SK-N-SH (cell line): ENCODE measurements at regions not wholly inside any gene's neighbourhood (a gene's known extent, or its start where the extent isn't known, plus 50 kb on each side); places are given as distances from the start of the nearest gene placed in this dataset.

Experiments used
- CTCF ChIA-PET: fragments of 300-600, 350-600 bp; formaldehyde crosslinking; extraction: SDS; loops from one replicate; lab custom pipeline; 2021; lab: Yijun Ruan, JAX
- POLR2A ChIA-PET: fragments of 350-600 bp; sonication (Branson Sonifier 250); formaldehyde crosslinking; extraction: SDS; loops from one replicate; lab custom pipeline; 2020; ENCODE audit warnings: antibody characterized with exemption, inconsistent platforms; lab: Yijun Ruan, JAX
- DNase-seq: peaks from one replicate; pipeline ENCODE4 v3.0.0; 2012
- H2AFZ ChIP-seq: fragments of 200-600 bp; sonication (generic); 2 replicates; pipeline ENCODE4 v1.8.1; 2016; ENCODE audit warnings: antibody characterized with exemption, mild to moderate bottlenecking, low read depth
- H3F3A ChIP-seq: fragments of 200-600 bp; sonication (generic); replicated peaks from 2 replicates; pipeline ENCODE3; 2016; ENCODE audit warnings: antibody characterized with exemption, mild to moderate bottlenecking; ENCODE audit not compliant: insufficient read depth
- H3K27ac ChIP-seq, 2 experiments: fragments of 200-500 bp in 1 of 2; fragments of 200-600 bp in 1 of 2; sonication (Bioruptor generic) in 1 of 2; sonication (generic), shearing (Covaris generic) in 1 of 2; 2 replicates each; pipeline versions ENCODE4 v1.5.1 to v1.6.1; 2014 to 2016; ENCODE audit warnings: low read depth in 2 of 2, inconsistent platforms in 1 of 2, low read length in 1 of 2, mild to moderate bottlenecking in 1 of 2, mixed read lengths in 1 of 2
- H3K27me3 ChIP-seq: fragments of 200-600 bp; sonication (generic), shearing (Covaris generic); 2 replicates; pipeline ENCODE4 v1.6.1; 2016; ENCODE audit warnings: mixed run types; ENCODE audit not compliant: insufficient read depth
- H3K36me3 ChIP-seq, 2 experiments: fragments of 200-500 bp in 1 of 2; fragments of 200-600 bp in 1 of 2; sonication (Bioruptor generic) in 1 of 2; sonication (generic) in 1 of 2; replicated peaks in 1 of 2; 2 replicates each; pipeline versions ENCODE3 to v1.5.1; 2014 to 2016; ENCODE audit warnings: low read length in 1 of 2, mild to moderate bottlenecking in 1 of 2; ENCODE audit not compliant: insufficient read depth in 2 of 2, control insufficient read depth in 1 of 2
- H3K4me1 ChIP-seq, 2 experiments: fragments of 200-500 bp in 1 of 2; fragments of 200-600 bp in 1 of 2; sonication (Bioruptor generic) in 1 of 2; sonication (generic), shearing (Covaris generic) in 1 of 2; 2 replicates each; pipeline versions ENCODE4 v1.5.1 to v1.6.1; 2014 to 2016; ENCODE audit warnings: low read depth in 1 of 2, low read length in 1 of 2, mixed run types in 1 of 2; ENCODE audit not compliant: insufficient read depth in 2 of 2, control insufficient read depth in 1 of 2
- H3K4me2 ChIP-seq: fragments of 200-600 bp; sonication (generic), shearing (Covaris generic); 2 replicates; pipeline ENCODE4 v1.6.1; 2017; ENCODE audit warnings: mixed run types
- H3K4me3 ChIP-seq, 2 experiments: fragments of 200-500 bp in 1 of 2; fragments of 200-600 bp in 1 of 2; sonication (Bioruptor generic) in 1 of 2; sonication (generic), shearing (Covaris generic) in 1 of 2; 2 replicates each; pipeline versions ENCODE4 v1.5.1 to v1.8.1; 2014 to 2016; ENCODE audit warnings: low read depth in 2 of 2, inconsistent platforms in 1 of 2, low read length in 1 of 2, mild to moderate bottlenecking in 1 of 2, mixed read lengths in 1 of 2, moderate library complexity in 1 of 2
- H3K79me2 ChIP-seq: fragments of 200-600 bp; sonication (generic); 2 replicates; pipeline ENCODE4 v1.8.1; 2017; ENCODE audit warnings: mild to moderate bottlenecking; ENCODE audit not compliant: insufficient read depth
- H3K9ac ChIP-seq: fragments of 200-600 bp; sonication (generic); 2 replicates; pipeline ENCODE4 v1.6.1; 2017; ENCODE audit warnings: mixed run types
- H3K9me2 ChIP-seq: fragments of 200-600 bp; sonication (generic); 2 replicates; pipeline ENCODE4 v1.6.1; 2017; ENCODE audit warnings: mixed run types
- H3K9me3 ChIP-seq: fragments of 200-600 bp; sonication (generic); 2 replicates; pipeline ENCODE4 v1.6.1; 2017; ENCODE audit warnings: mixed run types, mild to moderate bottlenecking, moderate library complexity
- H4K20me1 ChIP-seq: fragments of 200-600 bp; sonication (generic); 2 replicates; pipeline ENCODE4 v1.6.1; 2017; ENCODE audit warnings: mild to moderate bottlenecking, mixed run types; ENCODE audit not compliant: insufficient read depth
- ELF1 ChIP-seq: IDR thresholded peaks from 2 replicates; pipeline ENCODE4 v1.4.0; 2012
- FOSL2 ChIP-seq: IDR thresholded peaks from 2 replicates; pipeline ENCODE4 v1.4.0; 2012; ENCODE audit warnings: low read depth, mild to moderate bottlenecking, moderate library complexity, borderline replicate concordance
- FOXJ3 ChIP-seq: sonication (generic); formaldehyde crosslinking; IDR thresholded peaks from 2 replicates; pipeline ENCODE4 v1.5.1; 2020; ENCODE audit warnings: mild to moderate bottlenecking, missing genetic modification reagents
- JUND ChIP-seq: IDR thresholded peaks from 2 replicates; pipeline ENCODE4 v1.4.0; 2012
- MXI1 ChIP-seq: IDR thresholded peaks from 2 replicates; pipeline ENCODE4 v1.6.1; 2012; ENCODE audit warnings: mild to moderate bottlenecking, low read depth, low read length, improper control_type of control experiment
- NFIC ChIP-seq: IDR thresholded peaks from 2 replicates; pipeline ENCODE4 v1.4.0; 2012; ENCODE audit warnings: borderline replicate concordance
- RFX5 ChIP-seq: IDR thresholded peaks from 2 replicates; pipeline ENCODE4 v1.6.1; 2012; ENCODE audit warnings: mild to moderate bottlenecking, improper control_type of control experiment, low read length
- RXRA ChIP-seq: IDR thresholded peaks from 2 replicates; pipeline ENCODE4 v1.4.0; 2012; ENCODE audit warnings: low read depth, mild to moderate bottlenecking, borderline replicate concordance
- SMC3 ChIP-seq: IDR thresholded peaks from 2 replicates; pipeline ENCODE4 v1.6.1; 2012; ENCODE audit warnings: low read depth, low read length, improper control_type of control experiment
- TAF1 ChIP-seq: IDR thresholded peaks from 2 replicates; pipeline ENCODE4 v1.6.1; 2012; ENCODE audit warnings: low read depth, mild to moderate bottlenecking, low read length, moderate library complexity, borderline replicate concordance
- USF1 ChIP-seq: IDR thresholded peaks from 2 replicates; pipeline ENCODE4 v1.4.0; 2012; ENCODE audit warnings: low read depth, borderline replicate concordance
- YY1 ChIP-seq: IDR thresholded peaks from 2 replicates; pipeline ENCODE4 v1.4.0; 2012; ENCODE audit warnings: low read depth, mild to moderate bottlenecking
- ZBTB33 ChIP-seq: IDR thresholded peaks from 2 replicates; pipeline ENCODE4 v1.4.0; 2012; ENCODE audit warnings: low read depth, borderline replicate concordance
- WGBS: methylation state at CpG from one replicate; pipeline ENCODE4 v1.1.6; 2017; ENCODE audit warnings: low lambda C conversion rate; 5-methylcytosine and 5-hydroxymethylcytosine counted together
- TF ChIP-seq, protein P1 (sequence below): IDR thresholded peaks from 2 replicates; pipeline ENCODE4; 2012
- TF ChIP-seq, protein P2 (sequence below): IDR thresholded peaks from 2 replicates; pipeline ENCODE4 v1.6.1; 2012; ENCODE audit warnings: mild to moderate bottlenecking, low read depth, low read length, moderate library complexity
- TF ChIP-seq, protein P3 (sequence below): fragments of 150-350 bp; IDR thresholded peaks from 2 replicates; pipeline ENCODE4 v1.6.1; 2016; ENCODE audit warnings: mild to moderate bottlenecking, low read depth, low read length
- TF ChIP-seq, protein P4 (sequence below): fragments of 200-600 bp; sonication (generic); IDR thresholded peaks from 2 replicates; pipeline ENCODE4 v1.6.1; 2017; ENCODE audit warnings: antibody characterized with exemption, mild to moderate bottlenecking, moderate library complexity

DNA sequence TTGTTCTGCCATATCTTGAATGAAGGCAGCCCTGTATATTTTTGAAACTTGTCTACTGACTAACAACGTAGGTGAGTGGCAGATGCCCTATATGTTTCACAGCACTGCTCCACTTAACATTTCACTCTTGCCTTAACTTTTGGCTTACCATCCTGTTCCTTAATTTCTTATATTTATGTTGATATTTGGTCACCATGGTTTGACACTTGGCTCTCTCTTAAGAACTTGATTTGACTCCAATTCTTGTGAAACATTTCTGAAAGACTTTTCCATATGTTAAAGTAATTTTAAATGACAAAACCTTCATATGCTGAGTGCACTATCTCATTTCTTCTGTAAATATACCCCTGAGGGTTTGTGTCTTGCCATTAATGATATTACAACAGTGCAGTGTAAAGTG lies 434.3 kb upstream of the IMPG1 start:
- no peaks in the 10 kb centered on the region for H3K79me2 ChIP-seq
- no peak overlapping the region for H3K27ac ChIP-seq
- H3K4me2 ChIP-seq: no peak overlapping the region
- H2AFZ ChIP-seq: no peak overlapping the region
- H3K4me1 ChIP-seq: no peaks in the 10 kb centered on the region
- DNase-seq: no peak
- no peak overlapping the region for H3K9ac ChIP-seq
- no peak for TF ChIP-seq MXI1
- no peak for TF ChIP-seq NFIC
- no peak for TF ChIP-seq ZBTB33
- no peak for TF ChIP-seq ELF1
- TF ChIP-seq RFX5: no peak
- TF ChIP-seq YY1: no peak
- TF ChIP-seq, protein P1, sequence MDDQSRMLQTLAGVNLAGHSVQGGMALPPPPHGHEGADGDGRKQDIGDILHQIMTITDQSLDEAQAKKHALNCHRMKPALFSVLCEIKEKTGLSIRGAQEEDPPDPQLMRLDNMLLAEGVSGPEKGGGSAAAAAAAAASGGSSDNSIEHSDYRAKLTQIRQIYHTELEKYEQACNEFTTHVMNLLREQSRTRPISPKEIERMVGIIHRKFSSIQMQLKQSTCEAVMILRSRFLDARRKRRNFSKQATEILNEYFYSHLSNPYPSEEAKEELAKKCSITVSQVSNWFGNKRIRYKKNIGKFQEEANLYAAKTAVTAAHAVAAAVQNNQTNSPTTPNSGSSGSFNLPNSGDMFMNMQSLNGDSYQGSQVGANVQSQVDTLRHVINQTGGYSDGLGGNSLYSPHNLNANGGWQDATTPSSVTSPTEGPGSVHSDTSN: no peak
- TF ChIP-seq, protein P2, sequence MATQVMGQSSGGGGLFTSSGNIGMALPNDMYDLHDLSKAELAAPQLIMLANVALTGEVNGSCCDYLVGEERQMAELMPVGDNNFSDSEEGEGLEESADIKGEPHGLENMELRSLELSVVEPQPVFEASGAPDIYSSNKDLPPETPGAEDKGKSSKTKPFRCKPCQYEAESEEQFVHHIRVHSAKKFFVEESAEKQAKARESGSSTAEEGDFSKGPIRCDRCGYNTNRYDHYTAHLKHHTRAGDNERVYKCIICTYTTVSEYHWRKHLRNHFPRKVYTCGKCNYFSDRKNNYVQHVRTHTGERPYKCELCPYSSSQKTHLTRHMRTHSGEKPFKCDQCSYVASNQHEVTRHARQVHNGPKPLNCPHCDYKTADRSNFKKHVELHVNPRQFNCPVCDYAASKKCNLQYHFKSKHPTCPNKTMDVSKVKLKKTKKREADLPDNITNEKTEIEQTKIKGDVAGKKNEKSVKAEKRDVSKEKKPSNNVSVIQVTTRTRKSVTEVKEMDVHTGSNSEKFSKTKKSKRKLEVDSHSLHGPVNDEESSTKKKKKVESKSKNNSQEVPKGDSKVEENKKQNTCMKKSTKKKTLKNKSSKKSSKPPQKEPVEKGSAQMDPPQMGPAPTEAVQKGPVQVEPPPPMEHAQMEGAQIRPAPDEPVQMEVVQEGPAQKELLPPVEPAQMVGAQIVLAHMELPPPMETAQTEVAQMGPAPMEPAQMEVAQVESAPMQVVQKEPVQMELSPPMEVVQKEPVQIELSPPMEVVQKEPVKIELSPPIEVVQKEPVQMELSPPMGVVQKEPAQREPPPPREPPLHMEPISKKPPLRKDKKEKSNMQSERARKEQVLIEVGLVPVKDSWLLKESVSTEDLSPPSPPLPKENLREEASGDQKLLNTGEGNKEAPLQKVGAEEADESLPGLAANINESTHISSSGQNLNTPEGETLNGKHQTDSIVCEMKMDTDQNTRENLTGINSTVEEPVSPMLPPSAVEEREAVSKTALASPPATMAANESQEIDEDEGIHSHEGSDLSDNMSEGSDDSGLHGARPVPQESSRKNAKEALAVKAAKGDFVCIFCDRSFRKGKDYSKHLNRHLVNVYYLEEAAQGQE: no peak
- TF ChIP-seq JUND: no peak
- TF ChIP-seq FOXJ3 (CRISPR knock-in tag): no peak
- TF ChIP-seq RXRA: no peak
- no peaks in the 10 kb centered on the region for H3K9me2 ChIP-seq
- H3K4me3 ChIP-seq: no peak overlapping the region
- ChIA-PET POLR2A (no interaction called here), CTCF (no interaction called here)
- WGBS: 0% methylated on average over 1 of the region's 1 CpG
- H4K20me1 ChIP-seq: no peaks in the 10 kb centered on the region
- no peaks in the 10 kb centered on the region for H3K9me3 ChIP-seq
- no peaks in the 10 kb centered on the region for H3F3A ChIP-seq
- H3K36me3 ChIP-seq: no peaks in the 10 kb centered on the region
- no peaks in the 10 kb centered on the region for H3K27me3 ChIP-seq

- Histone ChIP-seq H3K36me3 (no peaks in the 10 kb centered on the region), H3F3A (no peaks in the 10 kb centered on the region), H3K4me2 (no peak overlapping the region), H3K4me3 (no peak overlapping the region), H3K9ac (no peak overlapping the region), H3K9me2 (no peaks in the 10 kb centered on the region), H3K27me3 (no peaks in the 10 kb centered on the region), H3K9me3 (no peaks in the 10 kb centered on the region), H3K4me1 (no peaks in the 10 kb centered on the region), H3K79me2 (no peaks in the 10 kb centered on the region), H4K20me1 (no peaks in the 10 kb centered on the region), H3K27ac (no peak overlapping the region), H2AFZ (no peak overlapping the region)
- CTCF ChIA-PET: no interaction called here
- POLR2A ChIA-PET: no interaction called here
- no peak for DNase-seq
- WGBS: 7% methylated on average over 2 of the region's 2 CpGs
- TF ChIP-seq, protein P3, sequence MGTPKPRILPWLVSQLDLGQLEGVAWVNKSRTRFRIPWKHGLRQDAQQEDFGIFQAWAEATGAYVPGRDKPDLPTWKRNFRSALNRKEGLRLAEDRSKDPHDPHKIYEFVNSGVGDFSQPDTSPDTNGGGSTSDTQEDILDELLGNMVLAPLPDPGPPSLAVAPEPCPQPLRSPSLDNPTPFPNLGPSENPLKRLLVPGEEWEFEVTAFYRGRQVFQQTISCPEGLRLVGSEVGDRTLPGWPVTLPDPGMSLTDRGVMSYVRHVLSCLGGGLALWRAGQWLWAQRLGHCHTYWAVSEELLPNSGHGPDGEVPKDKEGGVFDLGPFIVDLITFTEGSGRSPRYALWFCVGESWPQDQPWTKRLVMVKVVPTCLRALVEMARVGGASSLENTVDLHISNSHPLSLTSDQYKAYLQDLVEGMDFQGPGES: no peak
- TF ChIP-seq SMC3: no peak
- no peak for TF ChIP-seq FOXJ3 (CRISPR knock-in tag)
- no peak for TF ChIP-seq FOSL2
- no peak for TF ChIP-seq USF1
- TF ChIP-seq MXI1: no peak
- TF ChIP-seq, protein P4, sequence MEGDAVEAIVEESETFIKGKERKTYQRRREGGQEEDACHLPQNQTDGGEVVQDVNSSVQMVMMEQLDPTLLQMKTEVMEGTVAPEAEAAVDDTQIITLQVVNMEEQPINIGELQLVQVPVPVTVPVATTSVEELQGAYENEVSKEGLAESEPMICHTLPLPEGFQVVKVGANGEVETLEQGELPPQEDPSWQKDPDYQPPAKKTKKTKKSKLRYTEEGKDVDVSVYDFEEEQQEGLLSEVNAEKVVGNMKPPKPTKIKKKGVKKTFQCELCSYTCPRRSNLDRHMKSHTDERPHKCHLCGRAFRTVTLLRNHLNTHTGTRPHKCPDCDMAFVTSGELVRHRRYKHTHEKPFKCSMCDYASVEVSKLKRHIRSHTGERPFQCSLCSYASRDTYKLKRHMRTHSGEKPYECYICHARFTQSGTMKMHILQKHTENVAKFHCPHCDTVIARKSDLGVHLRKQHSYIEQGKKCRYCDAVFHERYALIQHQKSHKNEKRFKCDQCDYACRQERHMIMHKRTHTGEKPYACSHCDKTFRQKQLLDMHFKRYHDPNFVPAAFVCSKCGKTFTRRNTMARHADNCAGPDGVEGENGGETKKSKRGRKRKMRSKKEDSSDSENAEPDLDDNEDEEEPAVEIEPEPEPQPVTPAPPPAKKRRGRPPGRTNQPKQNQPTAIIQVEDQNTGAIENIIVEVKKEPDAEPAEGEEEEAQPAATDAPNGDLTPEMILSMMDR: no peak
- TF ChIP-seq TAF1: no peak
Measured at GRCh38 chr6:76495909-76496308, 423.4 kb upstream of the IMPG1 start.
